Retinal pigment epithelial cell (primary cell): ENCODE measurements at regions not wholly inside any gene's neighbourhood (a gene's known extent, or its start where the extent isn't known, plus 50 kb on each side); places are given as distances from the start of the nearest gene placed in this dataset.

Experiments
- DNase-seq: peaks from one replicate; pipeline ENCODE4 v3.0.0-alpha.2; 2010; ENCODE audit warnings: low read depth
- H3K4me3 ChIP-seq: 2 replicates; pipeline ENCODE4 v1.5.1; 2011; ENCODE audit warnings: mild to moderate bottlenecking, low read length, control low read depth, moderate library complexity
- TF ChIP-seq, protein P1 (sequence below): conservative IDR thresholded peaks from 2 replicates; pipeline ENCODE4 v1.5.1; 2011; ENCODE audit warnings: low read depth, low read length, control low read depth, inconsistent platforms

- DNase-seq: no peak
- no peak overlapping the region for H3K4me3 ChIP-seq
- TF ChIP-seq, protein P1, sequence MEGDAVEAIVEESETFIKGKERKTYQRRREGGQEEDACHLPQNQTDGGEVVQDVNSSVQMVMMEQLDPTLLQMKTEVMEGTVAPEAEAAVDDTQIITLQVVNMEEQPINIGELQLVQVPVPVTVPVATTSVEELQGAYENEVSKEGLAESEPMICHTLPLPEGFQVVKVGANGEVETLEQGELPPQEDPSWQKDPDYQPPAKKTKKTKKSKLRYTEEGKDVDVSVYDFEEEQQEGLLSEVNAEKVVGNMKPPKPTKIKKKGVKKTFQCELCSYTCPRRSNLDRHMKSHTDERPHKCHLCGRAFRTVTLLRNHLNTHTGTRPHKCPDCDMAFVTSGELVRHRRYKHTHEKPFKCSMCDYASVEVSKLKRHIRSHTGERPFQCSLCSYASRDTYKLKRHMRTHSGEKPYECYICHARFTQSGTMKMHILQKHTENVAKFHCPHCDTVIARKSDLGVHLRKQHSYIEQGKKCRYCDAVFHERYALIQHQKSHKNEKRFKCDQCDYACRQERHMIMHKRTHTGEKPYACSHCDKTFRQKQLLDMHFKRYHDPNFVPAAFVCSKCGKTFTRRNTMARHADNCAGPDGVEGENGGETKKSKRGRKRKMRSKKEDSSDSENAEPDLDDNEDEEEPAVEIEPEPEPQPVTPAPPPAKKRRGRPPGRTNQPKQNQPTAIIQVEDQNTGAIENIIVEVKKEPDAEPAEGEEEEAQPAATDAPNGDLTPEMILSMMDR: no peak
These were observed 98.7 kb upstream of the LRFN2 start for GRCh38 chr6:40685862-40686261.

DNA sequence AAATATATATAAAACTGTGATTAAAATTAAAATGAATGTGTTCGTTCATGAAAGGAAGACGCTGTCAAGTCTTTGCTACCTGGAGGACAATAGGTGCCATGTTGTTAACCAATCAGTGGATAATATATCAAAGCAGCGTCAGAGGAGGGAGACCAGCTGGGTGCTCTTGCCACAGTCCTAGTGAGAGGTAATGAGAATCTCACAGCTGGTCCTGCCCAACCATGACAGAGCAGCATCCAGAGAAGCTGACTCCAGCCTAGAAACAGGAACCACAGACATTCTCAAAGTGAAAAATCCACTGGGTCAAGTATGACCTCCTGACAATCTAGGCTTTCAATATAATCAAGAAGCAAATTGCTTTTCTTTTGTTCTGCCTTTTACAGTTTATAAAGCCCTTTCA, 94.5 kb upstream of the LRFN2 start:
- TF ChIP-seq, protein P1: no peak
- H3K4me3 ChIP-seq: no peak overlapping the region
- DNase-seq: no peak

GRCh38 chr6:40678941-40679340, 91.8 kb upstream of the LRFN2 start:
- no peak overlapping the region for H3K4me3 ChIP-seq
- TF ChIP-seq, protein P1: no peak

DNA sequence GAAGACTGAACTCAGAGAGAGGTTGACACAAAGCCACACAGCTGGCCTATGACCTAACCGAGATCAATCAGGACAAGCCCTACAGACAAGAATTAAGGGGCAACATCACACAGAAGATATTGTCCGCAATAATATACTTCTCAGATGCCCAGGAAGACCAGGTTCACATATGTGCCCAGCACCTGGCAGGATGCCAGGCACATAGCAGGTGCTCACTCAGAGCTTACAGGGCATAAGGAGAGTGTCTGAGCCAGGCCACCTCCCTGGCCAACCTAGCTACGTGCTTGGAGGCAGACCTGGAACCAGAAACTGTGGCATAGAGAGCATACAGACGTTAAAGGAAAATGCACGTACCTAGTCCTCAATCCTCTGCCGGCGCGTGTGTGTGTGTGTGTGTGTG, 87.0 kb upstream of the LRFN2 start:
- DNase-seq: no peak
- TF ChIP-seq, protein P1: no peak
- H3K4me3 ChIP-seq: no peak overlapping the region

More at GRCh38 chr6:40678941-40679340, 91.8 kb upstream of the LRFN2 start:
- no peak for DNase-seq

GRCh38 chr6:40672087-40672486, 84.9 kb upstream of the LRFN2 start:
- TF ChIP-seq, protein P1: peak; percentile 14
- no peak overlapping the region for H3K4me3 ChIP-seq
- DNase-seq: no peak

GRCh38 chr6:40671694-40672050, 84.5 kb upstream of the LRFN2 start:
- H3K4me3 ChIP-seq: no peak overlapping the region
- DNase-seq: no peak
- TF ChIP-seq, protein P1: no peak

DNA sequence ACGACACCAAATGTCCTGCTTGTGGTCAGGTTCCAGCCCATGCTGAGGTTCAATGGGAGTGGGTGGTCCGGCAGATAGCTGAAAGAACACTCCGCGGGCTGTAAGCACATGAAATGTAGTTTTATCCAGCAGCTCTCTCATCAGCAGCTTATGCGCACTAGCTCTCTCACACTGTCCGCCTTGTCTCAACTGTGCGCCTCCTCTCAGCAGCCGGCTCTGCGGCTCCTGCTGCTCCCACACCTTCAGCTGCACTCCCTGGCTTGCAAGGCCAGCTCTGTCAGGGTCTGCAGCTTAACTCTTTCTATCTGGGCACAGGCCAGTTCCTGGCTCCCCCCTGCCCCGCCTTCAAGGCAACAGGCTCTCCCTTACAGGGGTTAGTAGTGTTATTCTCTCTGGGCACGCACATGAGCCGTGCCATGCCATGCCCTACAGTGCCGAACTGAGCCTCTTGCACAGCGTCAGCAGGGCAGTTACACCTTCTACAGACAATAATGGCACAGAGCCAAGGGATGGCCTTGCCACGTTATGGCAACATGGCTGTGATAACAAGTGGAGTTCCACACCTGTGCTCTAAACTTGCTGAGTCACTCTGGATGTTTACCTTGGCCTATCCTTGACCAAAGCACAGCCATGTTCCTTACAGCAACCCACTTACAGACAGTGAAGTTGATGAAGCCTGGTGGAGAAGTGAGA, 84.0 kb upstream of the LRFN2 start:
- H3K4me3 ChIP-seq: no peak overlapping the region
- no peak for DNase-seq
- TF ChIP-seq, protein P1: no peak
